ENCODE measurements at regions not wholly inside any gene's neighbourhood (a gene's known extent, or its start where the extent isn't known, plus 50 kb on each side); places are given as distances from the start of the nearest gene placed in this dataset.

GRCh38 chr16:85428168-85428898 is 184.8 kb upstream of the GSE1 start:
- H3K4me3 Mint-ChIP-seq, result no peak overlapping the region
- peak; percentile 69 for TF ChIP-seq CTCF (IDR thresholded peaks at IDR 0.05)
- H3K27me3 Mint-ChIP-seq (ENCODE audit: insufficient read depth), result peaks cover 2% of the 10 kb centered on the region
- H3K9me3 Mint-ChIP-seq, result no peaks in the 10 kb centered on the region
- no peak overlapping the region for H3K27ac Mint-ChIP-seq
- H3K4me1 Mint-ChIP-seq (ENCODE audit: low read depth), result no peaks in the 10 kb centered on the region
- no peak for DNase-seq
- no peaks in the 10 kb centered on the region for H3K36me3 Mint-ChIP-seq (ENCODE audit: low read depth)

DNA sequence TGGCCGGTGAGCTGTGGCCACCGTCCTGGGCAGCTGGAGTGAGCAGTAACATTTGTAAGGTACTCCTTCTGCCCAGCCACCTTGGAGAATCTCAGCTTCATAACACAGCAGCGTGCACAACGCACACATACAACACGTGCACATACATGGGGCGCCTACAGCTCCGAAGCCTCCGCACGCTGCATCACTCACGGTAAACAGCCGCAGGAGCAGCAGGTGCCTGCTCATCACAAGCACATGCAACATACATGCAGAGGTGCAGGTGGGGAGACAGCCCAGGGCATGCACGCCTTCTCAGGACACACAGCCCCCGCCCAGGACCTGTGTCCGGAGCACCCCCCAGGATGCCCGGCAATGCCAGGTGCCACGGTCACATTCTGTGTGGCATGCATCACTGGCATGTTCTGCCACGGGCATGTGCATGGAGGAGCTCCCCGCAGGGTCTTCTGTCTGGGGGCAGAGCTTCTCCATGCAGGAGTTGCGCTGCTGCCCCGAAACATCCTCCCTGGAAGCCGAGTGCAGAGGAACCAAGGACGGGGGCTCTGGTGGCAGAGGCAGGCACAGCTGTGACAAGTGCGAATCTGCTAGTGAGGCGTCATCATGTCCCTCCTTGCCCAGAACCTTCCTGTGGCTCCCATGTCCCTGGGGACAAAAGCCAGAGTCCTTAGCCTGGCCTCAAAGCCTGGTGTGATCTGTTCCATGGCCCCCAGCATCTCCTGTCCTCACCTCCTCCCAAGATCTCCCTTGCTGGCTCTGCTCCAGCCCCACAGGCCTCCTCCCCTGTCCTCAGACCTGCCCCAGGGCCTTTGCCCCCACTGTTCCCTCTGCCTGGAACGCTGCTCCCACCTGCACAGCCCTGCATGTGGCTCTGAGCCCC is 184.0 kb upstream of the GSE1 start:
- Mint-ChIP-seq H3K9me3 (no peaks in the 10 kb centered on the region), H3K36me3 (ENCODE audit: low read depth) (no peaks in the 10 kb centered on the region), H3K4me1 (ENCODE audit: low read depth) (no peaks in the 10 kb centered on the region), H3K4me3 (no peak overlapping the region), H3K27me3 (ENCODE audit: insufficient read depth) (peaks cover 2% of the 10 kb centered on the region), H3K27ac (no peak overlapping the region)
- no peak for TF ChIP-seq CTCF (IDR thresholded peaks at IDR 0.05)
- DNase-seq, result no peak

DNA sequence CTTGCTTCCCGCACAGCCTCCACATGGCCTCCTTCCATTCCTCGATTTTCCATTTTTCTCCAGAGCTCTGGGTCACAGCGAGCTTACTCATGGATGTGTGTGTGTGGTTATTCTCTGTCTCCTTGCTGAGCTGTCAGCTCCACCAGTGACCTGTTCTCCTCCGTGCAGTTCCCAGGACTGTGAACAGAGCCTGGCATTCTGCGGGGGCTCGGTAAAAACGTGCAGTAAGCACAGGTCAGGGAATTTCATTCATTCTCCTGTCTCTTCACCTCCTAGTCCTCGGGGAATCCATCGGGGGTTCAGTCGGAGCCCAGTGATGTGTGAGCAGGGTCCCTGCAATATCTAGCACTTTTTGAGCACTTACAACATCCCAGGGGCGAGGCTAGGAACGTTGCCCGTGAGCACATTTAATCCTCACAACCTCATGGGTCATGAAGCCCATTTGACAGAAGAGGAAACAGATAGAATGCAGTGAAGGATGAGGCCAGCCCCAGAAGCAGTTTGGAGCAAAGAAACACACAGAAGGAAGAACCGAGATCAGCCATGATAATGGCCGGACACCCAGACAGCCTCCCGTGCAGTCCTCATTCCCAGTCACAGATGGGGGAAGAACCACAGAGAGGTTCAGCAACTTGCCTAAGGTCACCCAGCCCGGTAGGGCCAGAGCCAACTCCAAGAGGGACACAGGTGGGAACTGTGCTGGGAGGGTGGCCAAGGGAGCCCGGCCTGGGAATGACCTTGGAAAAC is 183.2 kb upstream of the GSE1 start:
- Mint-ChIP-seq H3K4me1 (ENCODE audit: low read depth) (no peaks in the 10 kb centered on the region), H3K4me3 (no peak overlapping the region), H3K36me3 (ENCODE audit: low read depth) (no peaks in the 10 kb centered on the region), H3K27me3 (ENCODE audit: insufficient read depth) (peaks cover 2% of the 10 kb centered on the region), H3K27ac (no peak overlapping the region), H3K9me3 (no peaks in the 10 kb centered on the region)
- DNase-seq, result no peak
- TF ChIP-seq CTCF (IDR thresholded peaks at IDR 0.05), result no peak

- Mint-ChIP-seq H3K4me1 (ENCODE audit: low read depth) (no peaks in the 10 kb centered on the region), H3K36me3 (ENCODE audit: low read depth) (no peaks in the 10 kb centered on the region), H3K27me3 (ENCODE audit: insufficient read depth) (peaks cover 4% of the 10 kb centered on the region), H3K4me3 (no peak overlapping the region), H3K9me3 (no peaks in the 10 kb centered on the region), H3K27ac (no peak overlapping the region)
- DNase-seq, result no peak
- no peak for TF ChIP-seq CTCF (IDR thresholded peaks at IDR 0.05)
Observed at GRCh38 chr16:85430523-85431421, 182.3 kb upstream of the GSE1 start.
